Astrocyte (in vitro differentiated cells and primary cell): ENCODE measurements at regions not wholly inside any gene's neighbourhood (a gene's known extent, or its start where the extent isn't known, plus 50 kb on each side); places are given as distances from the start of the nearest gene placed in this dataset.

Source experiments
- CTCF ChIP-seq: IDR thresholded peaks from 2 replicates; pipeline ENCODE4 v1.5.1; 2011; ENCODE audit warnings: low read depth, mild to moderate bottlenecking, inconsistent platforms, low read length, moderate library complexity; ENCODE audit not compliant: insufficient read depth
- EZH2 ChIP-seq: IDR thresholded peaks from 2 replicates; pipeline ENCODE4 v1.6.1; 2012; ENCODE audit warnings: mild to moderate bottlenecking, low read length, inconsistent platforms; ENCODE audit not compliant: insufficient read depth

GRCh38 chr12:78672033-78672432, 192.5 kb upstream of the SYT1 start:
- TF ChIP-seq EZH2: no peak
- TF ChIP-seq CTCF: no peak
